Esophagus muscularis mucosa (tissue), 4 donors: ENCODE measurements at regions not wholly inside any gene's neighbourhood (a gene's known extent, or its start where the extent isn't known, plus 50 kb on each side); places are given as distances from the start of the nearest gene placed in this dataset.

ENCODE experiments used
- DNase-seq: peaks from one replicate; pipeline ENCODE4 v3.0.0-alpha.2; 2017; ENCODE audit errors: extremely low spot score
- H3K27ac ChIP-seq, 4 donors: fragments of 200-600 bp; sonication (generic); replicated peaks in 1 of 4; 1 replicate in 3 of 4; 2 replicates in 1 of 4; pipeline ENCODE4 v1.5.1; 2016 to 2019; ENCODE audit warnings: mild to moderate bottlenecking in 1 of 4
- H3K27me3 ChIP-seq, 4 donors: fragments of 200-600 bp; sonication (generic); one replicate each; pipeline versions ENCODE4 v1.5.1 to v1.6.0; 2016 to 2019
- H3K36me3 ChIP-seq, 4 donors: fragments of 200-600 bp; sonication (generic); one replicate each; pipeline ENCODE4 v1.5.1; 2016 to 2019
- H3K4me1 ChIP-seq, 4 donors: fragments of 200-600 bp; sonication (generic); one replicate each; pipeline ENCODE4 v1.5.1; 2016 to 2019
- H3K4me3 ChIP-seq, 4 donors: fragments of 200-600 bp; sonication (generic); 1 replicate in 2 of 4; 2 replicates in 2 of 4; pipeline ENCODE4 v1.5.1; 2016 to 2019; ENCODE audit warnings: mild to moderate bottlenecking in 4 of 4, moderate library complexity in 1 of 4
- H3K9me3 ChIP-seq, 4 donors: fragments of 200-600 bp; sonication (generic); 1 replicate in 3 of 4; 2 replicates in 1 of 4; pipeline ENCODE4 v1.5.1; 2016 to 2019
- EP300 ChIP-seq: sonication (generic); formaldehyde crosslinking; IDR thresholded peaks from one replicate; pipeline ENCODE4 v1.6.1; 2017; ENCODE audit warnings: antibody characterized with exemption
- POLR2A ChIP-seq: fragments of 450-650 bp; IDR thresholded peaks from one replicate; pipeline ENCODE4 v1.6.1; 2017; ENCODE audit warnings: antibody characterized with exemption, moderate library complexity, mild to moderate bottlenecking, low read depth
- POLR2AphosphoS5 ChIP-seq, 2 donors: sonication (generic); formaldehyde crosslinking; IDR thresholded peaks; one replicate each; pipeline ENCODE4 v1.6.1; 2017; ENCODE audit warnings: antibody characterized with exemption in 2 of 2
- WGBS: methylation state at CpG from one replicate; pipeline ENCODE4 v1.1.5; 2018; 5-methylcytosine and 5-hydroxymethylcytosine counted together
- intact Hi-C: fragments of 100-400 bp; cut with DNase I; formaldehyde crosslinking; loops from one replicate; pipeline ENCODE4 v1.15.1; 2023
- TF ChIP-seq, protein P1 (sequence below), 3 experiments: fragments of 200-600 bp in 2 of 3; fragments of 450-650 bp in 1 of 3; sonication (generic) in 2 of 3; IDR thresholded peaks; one replicate each; pipeline ENCODE4 v1.5.1; 2017 to 2019; ENCODE audit warnings: antibody characterized with exemption in 3 of 3, mild to moderate bottlenecking in 2 of 3, moderate library complexity in 1 of 3

DNA sequence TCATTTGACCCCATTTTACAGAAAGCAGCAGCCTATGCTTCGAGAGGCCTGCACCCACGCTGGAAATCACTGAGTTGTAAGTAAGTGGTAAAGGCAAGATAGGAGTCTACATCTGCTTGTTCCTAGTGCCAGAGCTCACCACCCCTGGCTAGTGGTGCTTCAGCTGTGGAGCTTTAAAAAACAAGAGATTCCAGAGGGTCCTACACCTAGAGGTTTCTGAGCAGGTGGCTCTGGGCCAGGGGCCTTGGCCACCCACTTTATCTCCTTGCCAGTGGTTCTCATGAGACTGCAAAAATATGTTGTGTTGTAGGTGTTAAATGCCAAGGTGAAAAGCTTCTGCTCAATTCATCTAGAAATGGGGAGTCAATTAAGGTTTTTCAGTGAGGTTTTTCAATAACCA lies 60.0 kb upstream of the SERTAD2 start:
- no peaks in the 10 kb centered on the region for H3K27me3 ChIP-seq
- intact Hi-C loops, result no loop called here
- no peaks in the 10 kb centered on the region for H3K36me3 ChIP-seq
- WGBS, result 96% methylated on average over 2 of the region's 2 CpGs
- H3K4me3 ChIP-seq, result no peak overlapping the region
- H3K9me3 ChIP-seq, result no peaks in the 10 kb centered on the region
- H3K27ac ChIP-seq, result no peak overlapping the region
- TF ChIP-seq POLR2A, result no peak
- TF ChIP-seq POLR2AphosphoS5 (IDR thresholded peaks at IDR 0.05), result no peak
- H3K4me1 ChIP-seq, result no peaks in the 10 kb centered on the region
- DNase-seq, result no peak

DNA sequence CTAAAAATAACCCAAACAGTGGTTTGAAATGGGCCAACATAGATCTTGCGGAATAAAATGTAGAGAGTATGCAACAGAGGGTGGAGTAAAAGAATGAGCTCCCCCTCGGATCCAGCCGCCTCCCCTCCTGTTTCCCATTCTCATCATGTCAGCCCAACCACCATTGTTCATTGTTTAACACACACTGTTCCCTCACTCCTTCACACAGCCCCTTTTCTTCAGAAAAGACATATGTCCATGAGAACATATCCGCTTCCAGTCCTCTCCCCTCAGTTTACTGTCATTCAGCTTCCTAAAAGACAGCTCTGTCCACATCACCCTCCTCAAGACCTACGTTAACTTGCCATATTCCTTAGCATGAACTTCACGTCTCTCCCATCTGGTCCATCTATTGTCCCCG lies 62.9 kb upstream of the SERTAD2 start:
- Histone ChIP-seq H3K27ac (no peak overlapping the region), H3K9me3 (no peaks in the 10 kb centered on the region), H3K4me1 (peaks cover 0 to 4% (median 0%) of the 10 kb centered on the region in 4 donors), H3K4me3 (no peak overlapping the region), H3K36me3 (no peaks in the 10 kb centered on the region), H3K27me3 (no peaks in the 10 kb centered on the region)
- TF ChIP-seq, protein P1, sequence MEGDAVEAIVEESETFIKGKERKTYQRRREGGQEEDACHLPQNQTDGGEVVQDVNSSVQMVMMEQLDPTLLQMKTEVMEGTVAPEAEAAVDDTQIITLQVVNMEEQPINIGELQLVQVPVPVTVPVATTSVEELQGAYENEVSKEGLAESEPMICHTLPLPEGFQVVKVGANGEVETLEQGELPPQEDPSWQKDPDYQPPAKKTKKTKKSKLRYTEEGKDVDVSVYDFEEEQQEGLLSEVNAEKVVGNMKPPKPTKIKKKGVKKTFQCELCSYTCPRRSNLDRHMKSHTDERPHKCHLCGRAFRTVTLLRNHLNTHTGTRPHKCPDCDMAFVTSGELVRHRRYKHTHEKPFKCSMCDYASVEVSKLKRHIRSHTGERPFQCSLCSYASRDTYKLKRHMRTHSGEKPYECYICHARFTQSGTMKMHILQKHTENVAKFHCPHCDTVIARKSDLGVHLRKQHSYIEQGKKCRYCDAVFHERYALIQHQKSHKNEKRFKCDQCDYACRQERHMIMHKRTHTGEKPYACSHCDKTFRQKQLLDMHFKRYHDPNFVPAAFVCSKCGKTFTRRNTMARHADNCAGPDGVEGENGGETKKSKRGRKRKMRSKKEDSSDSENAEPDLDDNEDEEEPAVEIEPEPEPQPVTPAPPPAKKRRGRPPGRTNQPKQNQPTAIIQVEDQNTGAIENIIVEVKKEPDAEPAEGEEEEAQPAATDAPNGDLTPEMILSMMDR (IDR thresholded peaks at IDR 0.05), result no peak
- TF ChIP-seq POLR2A (no peak), EP300 (no peak), POLR2AphosphoS5 (IDR thresholded peaks at IDR 0.05) (no peak)
- intact Hi-C loops, result no loop called here
- no peak for DNase-seq
- 83% methylated on average over 7 of the region's 7 CpGs for WGBS

DNA sequence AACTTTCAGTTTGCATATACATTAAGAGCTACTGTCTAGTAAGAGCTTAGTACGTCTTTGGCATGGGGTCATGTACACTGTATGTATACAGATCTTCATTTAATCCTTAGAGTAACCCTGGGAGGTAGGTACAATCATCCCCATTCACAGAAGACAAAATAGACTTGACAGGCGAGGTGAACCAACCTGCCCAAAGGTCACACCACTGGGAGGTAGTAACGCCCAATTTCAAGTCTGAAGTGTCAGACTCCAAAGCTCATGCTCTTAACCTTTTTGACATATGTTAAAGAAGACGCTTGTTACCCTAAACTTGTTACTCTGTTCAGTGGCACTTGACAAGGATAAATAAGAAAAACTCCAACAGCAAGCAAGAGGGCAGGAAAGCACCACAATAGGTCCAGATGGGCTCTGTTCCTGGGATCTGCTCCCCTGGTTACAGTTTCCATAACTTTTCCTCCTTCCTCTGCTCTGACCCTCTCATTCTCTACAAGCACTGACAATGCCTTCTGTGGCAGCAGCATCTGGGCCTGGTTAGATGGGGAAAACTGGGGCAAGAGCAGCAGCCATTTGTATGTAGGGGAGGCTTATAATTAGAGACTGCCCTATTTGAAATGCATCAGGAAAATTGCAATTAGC lies 64.7 kb upstream of the SERTAD2 start:
- Histone ChIP-seq H3K27me3 (no peaks in the 10 kb centered on the region), H3K27ac (no peak overlapping the region), H3K4me3 (no peak overlapping the region), H3K36me3 (no peaks in the 10 kb centered on the region), H3K9me3 (no peaks in the 10 kb centered on the region), H3K4me1 (peaks cover 0 to 4% (median 0%) of the 10 kb centered on the region in 4 donors)
- no peak for DNase-seq
- TF ChIP-seq POLR2A (no peak), EP300 (no peak)
- TF ChIP-seq, protein P1 (IDR thresholded peaks at IDR 0.05), result no peak
- WGBS, result 93% methylated on average over 4 of the region's 4 CpGs
- intact Hi-C loops, result no loop called here

DNA sequence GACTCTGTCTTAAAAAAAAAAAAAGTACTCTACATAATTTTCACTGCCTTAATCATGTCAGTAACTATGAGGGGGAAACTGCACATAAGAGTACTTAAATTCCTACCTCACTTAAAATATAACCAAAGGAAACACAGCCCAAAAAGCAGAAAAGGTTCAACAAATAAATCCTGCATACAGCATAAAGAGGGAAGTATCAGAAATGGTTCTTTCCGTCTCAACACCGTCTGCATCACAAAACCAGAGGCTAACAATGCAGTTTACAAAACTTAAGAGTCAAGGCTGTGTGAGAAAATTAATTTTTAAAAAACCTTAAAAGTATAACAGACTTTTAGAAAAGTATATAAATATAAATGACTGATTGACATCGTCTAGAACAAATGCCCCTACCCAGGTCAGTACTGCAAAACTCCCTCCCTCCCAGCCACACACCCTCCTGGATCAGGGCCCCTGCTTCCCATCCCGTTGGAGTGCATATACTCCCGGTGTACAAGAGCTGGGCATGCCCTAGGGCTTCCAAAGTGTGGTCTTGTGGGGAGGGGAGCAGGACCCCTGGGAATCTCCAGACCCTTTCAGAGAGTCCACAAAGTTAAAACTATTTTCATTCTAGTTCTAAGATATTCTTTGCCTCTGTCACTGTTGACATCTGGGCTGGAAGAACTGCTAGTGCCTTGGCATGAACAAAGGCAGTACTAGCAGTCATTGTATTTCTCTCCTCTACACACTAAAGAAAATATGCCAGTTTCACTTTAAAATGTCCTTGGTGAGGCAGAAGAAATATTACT lies 67.0 kb upstream of the SERTAD2 start:
- no peak overlapping the region for H3K4me3 ChIP-seq
- H3K27ac ChIP-seq, result no peak overlapping the region
- no peak for TF ChIP-seq POLR2AphosphoS5 (IDR thresholded peaks at IDR 0.05)
- TF ChIP-seq, protein P1 (IDR thresholded peaks at IDR 0.05), result no peak
- TF ChIP-seq POLR2A, result no peak
- no peak for TF ChIP-seq EP300
- H3K27me3 ChIP-seq, result no peaks in the 10 kb centered on the region
- no peaks in the 10 kb centered on the region for H3K9me3 ChIP-seq
- H3K4me1 ChIP-seq, result peaks cover 0 to 4% (median 0%) of the 10 kb centered on the region in 4 donors
- intact Hi-C loops, result no loop called here
- no peaks in the 10 kb centered on the region for H3K36me3 ChIP-seq
- 61% methylated on average over 5 of the region's 5 CpGs for WGBS
- DNase-seq, result no peak

DNA sequence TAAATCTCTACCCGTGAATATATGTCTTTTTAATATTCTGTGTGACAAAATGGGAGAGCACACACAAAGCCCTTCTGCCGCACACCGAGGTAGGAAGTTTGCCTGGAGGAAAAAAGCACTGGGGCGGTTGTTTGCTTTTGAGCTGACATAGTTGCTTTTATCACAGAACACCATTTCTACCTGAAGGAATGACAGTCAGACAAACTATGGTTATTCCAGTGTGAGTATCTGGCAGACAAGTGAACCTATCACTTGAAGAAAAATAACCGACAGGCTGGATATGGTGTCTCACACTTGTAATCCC lies 67.6 kb upstream of the SERTAD2 start:
- TF ChIP-seq POLR2AphosphoS5 (IDR thresholded peaks at IDR 0.05), result no peak
- TF ChIP-seq POLR2A, result no peak
- TF ChIP-seq EP300, result no peak
- TF ChIP-seq, protein P1 (IDR thresholded peaks at IDR 0.05), result no peak
- Histone ChIP-seq H3K27ac (no peak overlapping the region), H3K36me3 (no peaks in the 10 kb centered on the region), H3K4me3 (no peak overlapping the region), H3K27me3 (no peaks in the 10 kb centered on the region), H3K4me1 (peaks cover 0 to 4% (median under 1%) of the 10 kb centered on the region in 4 donors), H3K9me3 (no peaks in the 10 kb centered on the region)
- intact Hi-C loops, result no loop called here
- 85% methylated on average over 5 of the region's 5 CpGs for WGBS
- DNase-seq, result no peak
